Activated CD8-positive, alpha-beta T cell treated with anti-CD3 and anti-CD28 coated beads for 36 hours (primary cell): ENCODE measurements at regions not wholly inside any gene's neighbourhood (a gene's known extent, or its start where the extent isn't known, plus 50 kb on each side); places are given as distances from the start of the nearest gene placed in this dataset.

Experiments used
- ATAC-seq: fragments of 200-7000 bp; cut with Tn5 transposase; one replicate; pipeline ENCODE4 v1.10.0; 2021; ENCODE audit warnings: mild to moderate bottlenecking, moderate library complexity
- CTCF ChIA-PET: fragments of 350-600 bp; sonication (Branson Sonifier 250); formaldehyde crosslinking; loops from one replicate; lab custom pipeline; 2021; ENCODE audit warnings: antibody characterized with exemption; lab: Charles Lee
- POLR2A ChIA-PET: fragments of 350-600 bp; sonication (Branson Sonifier 250); formaldehyde crosslinking; loops from one replicate; lab custom pipeline; 2021; ENCODE audit warnings: antibody characterized with exemption; lab: Charles Lee
- DNase-seq: peaks from one replicate; pipeline ENCODE4 v3.0.0-alpha.2; 2020
- H3K27ac Mint-ChIP-seq: one replicate; pipeline ENCODE4 v1.8.0; 2021; ENCODE audit warnings: mild to moderate bottlenecking, mixed read lengths
- H3K27me3 Mint-ChIP-seq: one replicate; pipeline ENCODE4 v1.8.0; 2021; ENCODE audit warnings: mixed read lengths
- H3K36me3 Mint-ChIP-seq: one replicate; pipeline ENCODE4 v1.8.0; 2021; ENCODE audit warnings: low read depth, mixed read lengths
- H3K4me1 Mint-ChIP-seq: one replicate; pipeline ENCODE4 v1.8.0; 2021; ENCODE audit warnings: low read depth, mixed read lengths
- H3K4me3 Mint-ChIP-seq: one replicate; pipeline ENCODE4 v1.8.0; 2021; ENCODE audit warnings: mild to moderate bottlenecking, moderate library complexity, mixed read lengths
- H3K9me3 Mint-ChIP-seq: one replicate; pipeline ENCODE4 v1.8.0; 2021; ENCODE audit warnings: mixed read lengths
- CTCF ChIP-seq: fragments of 200-600 bp; IDR thresholded peaks from one replicate; pipeline ENCODE4 v1.8.0; 2022; ENCODE audit warnings: antibody characterized with exemption, mild to moderate bottlenecking
- intact Hi-C: fragments of 100-400 bp; cut with micrococcal nuclease; formaldehyde crosslinking; loops from one replicate; pipeline ENCODE4 v1.10.0; 2022

DNA sequence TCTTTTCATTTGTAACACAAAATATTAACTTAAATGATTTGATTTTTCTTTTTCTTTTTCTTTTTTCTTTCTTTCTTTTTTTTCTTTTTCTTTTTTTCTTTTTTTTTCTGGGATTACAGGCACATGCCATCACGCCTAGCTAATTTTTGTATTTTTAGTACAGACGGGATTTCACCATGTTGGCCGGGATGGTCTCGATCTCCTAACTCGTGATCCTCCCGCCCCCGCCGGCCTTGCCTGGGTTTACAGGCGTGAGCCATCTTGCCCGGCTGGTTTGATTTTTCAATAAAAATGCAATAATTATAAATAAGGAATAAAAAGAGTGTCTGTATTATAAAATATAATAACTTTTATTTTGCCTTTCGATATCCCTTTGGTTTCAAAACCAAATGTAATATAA is 146.7 kb upstream of the RGS18 start:
- Mint-ChIP-seq H3K27me3 (no peaks in the 10 kb centered on the region), H3K4me1 (no peaks in the 10 kb centered on the region), H3K4me3 (no peak overlapping the region), H3K9me3 (no peaks in the 10 kb centered on the region), H3K27ac (no peak overlapping the region), H3K36me3 (no peaks in the 10 kb centered on the region)
- ATAC-seq (no peak), DNase-seq (no peak)
- POLR2A ChIA-PET: no interaction called here
- TF ChIP-seq CTCF: no peak
- CTCF ChIA-PET: no interaction called here
- intact Hi-C loops: no loop called here

- H3K4me3 Mint-ChIP-seq: no peak overlapping the region
- H3K36me3 Mint-ChIP-seq: no peaks in the 10 kb centered on the region
- no peaks in the 10 kb centered on the region for H3K27me3 Mint-ChIP-seq
- H3K4me1 Mint-ChIP-seq: no peaks in the 10 kb centered on the region
- CTCF ChIA-PET: no interaction called here
- ATAC-seq: no peak
- no peak for TF ChIP-seq CTCF
- no peak overlapping the region for H3K27ac Mint-ChIP-seq
- intact Hi-C loops: no loop called here
- H3K9me3 Mint-ChIP-seq: peaks cover 9% of the 10 kb centered on the region
- POLR2A ChIA-PET: no interaction called here
- no peak for DNase-seq
These were observed 135.4 kb upstream of the RGS18 start for GRCh38 chr1:192022827-192023226.

- no peak for TF ChIP-seq CTCF
- ChIA-PET POLR2A (no interaction called here), CTCF (no interaction called here)
- no peaks in the 10 kb centered on the region for H3K36me3 Mint-ChIP-seq
- no peaks in the 10 kb centered on the region for H3K4me1 Mint-ChIP-seq
- no peak overlapping the region for H3K4me3 Mint-ChIP-seq
- intact Hi-C loops: no loop called here
- ATAC-seq (no peak), DNase-seq (no peak)
- no peak overlapping the region for H3K27ac Mint-ChIP-seq
- H3K9me3 Mint-ChIP-seq: peaks cover 6% of the 10 kb centered on the region
- H3K27me3 Mint-ChIP-seq: no peaks in the 10 kb centered on the region
These were observed 133.4 kb upstream of the RGS18 start for GRCh38 chr1:192024881-192025280.

- Mint-ChIP-seq H3K27me3 (no peaks in the 10 kb centered on the region), H3K27ac (no peak overlapping the region), H3K4me3 (no peak overlapping the region), H3K4me1 (no peaks in the 10 kb centered on the region), H3K36me3 (no peaks in the 10 kb centered on the region), H3K9me3 (peaks cover 5% of the 10 kb centered on the region)
- ATAC-seq: no peak
- TF ChIP-seq CTCF: no peak
- no peak for DNase-seq
- intact Hi-C loops: no loop called here
- POLR2A ChIA-PET: no interaction called here
- CTCF ChIA-PET: no interaction called here
These were observed 119.7 kb upstream of the RGS18 start for GRCh38 chr1:192038567-192038966.

DNA sequence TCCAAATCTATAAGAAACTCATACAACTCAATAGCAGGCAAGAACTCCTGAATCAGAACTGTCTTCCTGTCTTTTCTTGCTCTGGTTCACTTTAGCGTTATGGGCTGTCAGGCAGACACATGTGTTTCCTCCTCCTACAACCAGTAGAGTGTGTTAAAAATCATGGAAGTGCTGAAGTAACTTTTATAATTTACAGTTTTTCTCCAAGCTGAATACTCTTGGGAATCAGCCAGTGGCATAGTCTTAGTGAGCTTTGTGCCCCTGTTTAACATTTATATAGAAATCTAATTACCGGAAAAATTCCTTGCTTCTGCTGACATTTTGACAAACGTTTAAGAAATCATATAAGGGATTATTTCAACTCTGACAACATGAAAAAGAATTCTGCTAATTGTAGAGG is 113.1 kb upstream of the RGS18 start:
- Mint-ChIP-seq H3K4me3 (no peak overlapping the region), H3K36me3 (no peaks in the 10 kb centered on the region), H3K27me3 (no peaks in the 10 kb centered on the region), H3K27ac (no peak overlapping the region), H3K4me1 (no peaks in the 10 kb centered on the region), H3K9me3 (peaks cover 3% of the 10 kb centered on the region)
- CTCF ChIA-PET: no interaction called here
- intact Hi-C loops: no loop called here
- POLR2A ChIA-PET: no interaction called here
- ATAC-seq (no peak), DNase-seq (no peak)
- TF ChIP-seq CTCF: no peak
